GM12878 (cell line): ENCODE measurements at regions not wholly inside any gene's neighbourhood (a gene's known extent, or its start where the extent isn't known, plus 50 kb on each side); places are given as distances from the start of the nearest gene placed in this dataset.

Experiments
- ATAC-seq: fragments of 200-7000 bp; cut with Tn5 transposase; 3 replicates; pipeline ENCODE4 v1.9.1; 2020; ENCODE audit warnings: mild to moderate bottlenecking, moderate library complexity
- BruUV-seq: library from RNA; stranded (reverse); fragments of 400-500 nt; replicated peaks from 2 replicates; lab custom pipeline; 2021; lab: Mats Ljungman, UMichigan
- CTCF ChIA-PET: fragments of 300-600 bp; sonication (Branson Sonifier 250); formaldehyde crosslinking; extraction: SDS; loops from one replicate; lab custom pipeline; 2021; ENCODE audit warnings: inconsistent platforms; lab: Yijun Ruan, JAX
- POLR2A ChIA-PET: fragments of 350-600 bp; formaldehyde crosslinking; extraction: SDS; loops from one replicate; lab custom pipeline; 2021; ENCODE audit warnings: inconsistent platforms; lab: Charles Lee
- RAD21 ChIA-PET: fragments of 300-600 bp; sonication (Branson Sonifier 250); formaldehyde crosslinking; loops from one replicate; lab custom pipeline; 2023; ENCODE audit warnings: antibody characterized with exemption; ENCODE audit not compliant: unreplicated experiment; lab: Charles Lee
- SMC1A ChIA-PET: fragments of 300-600 bp; sonication (Branson Sonifier 250); formaldehyde crosslinking; loops from one replicate; lab custom pipeline; 2023; ENCODE audit not compliant: unreplicated experiment, uncharacterized antibody; lab: Charles Lee
- DNase-seq: peaks from one replicate; pipeline ENCODE4 v3.0.0-alpha.2; 2011; ENCODE audit warnings: low read depth, low spot score
- FAIRE-seq: peaks from 3 replicates; lab custom pipeline; 2011; peaks lifted over from hg19 to GRCh38; lab: Jason Lieb, UNC
- H2AFZ ChIP-seq: 2 replicates; pipeline ENCODE4 v1.6.0; 2011; ENCODE audit warnings: low read depth, low read length, control low read depth; ENCODE audit not compliant: control insufficient read depth
- H3K27ac ChIP-seq: 2 replicates; pipeline ENCODE4 v1.5.1; 2011; ENCODE audit warnings: control low read depth; ENCODE audit not compliant: control insufficient read depth, insufficient read depth
- H3K27me3 ChIP-seq, 2 experiments: replicated peaks in 1 of 2; 2 replicates each; pipeline versions ENCODE4 v1.6.0 to v1.6.1; 2011; ENCODE audit warnings: low read length in 1 of 2; ENCODE audit not compliant: control insufficient read depth in 2 of 2, insufficient read depth in 2 of 2
- H3K36me3 ChIP-seq, 2 experiments: 2 replicates each; pipeline ENCODE4 v1.5.1; 2011; ENCODE audit warnings: low read length in 1 of 2; ENCODE audit not compliant: control insufficient read depth in 2 of 2, insufficient read depth in 2 of 2
- H3K4me1 ChIP-seq: 2 replicates; pipeline ENCODE4 v1.6.1; 2011; ENCODE audit warnings: mild to moderate bottlenecking, low read length, moderate library complexity, mixed read lengths; ENCODE audit not compliant: control insufficient read depth, insufficient read depth
- H3K4me2 ChIP-seq: 2 replicates; pipeline ENCODE4 v1.6.0; 2011; ENCODE audit warnings: control low read depth; ENCODE audit not compliant: control insufficient read depth, insufficient read depth
- H3K4me3 ChIP-seq: fragments of 200-600 bp; sonication (generic); 2 replicates; pipeline ENCODE4 v1.5.1; 2016
- H3K79me2 ChIP-seq: 2 replicates; pipeline ENCODE4 v1.6.0; 2011; ENCODE audit warnings: low read length; ENCODE audit not compliant: control insufficient read depth, insufficient read depth
- H3K9ac ChIP-seq: 2 replicates; pipeline ENCODE4 v1.8.0; 2011; ENCODE audit warnings: low read length, control low read depth, mixed read lengths; ENCODE audit not compliant: control insufficient read depth, insufficient read depth
- H3K9me3 ChIP-seq: replicated peaks from 3 replicates; pipeline ENCODE4 v1.5.1; 2011; ENCODE audit warnings: mild to moderate bottlenecking, low read length; ENCODE audit not compliant: control insufficient read depth, insufficient read depth
- H4K20me1 ChIP-seq: 2 replicates; pipeline ENCODE4 v1.6.0; 2011; ENCODE audit not compliant: control insufficient read depth, insufficient read depth
- CEBPB ChIP-seq, 2 experiments: fragments of 150-350 bp in 1 of 2; IDR thresholded peaks; 2 replicates each; pipeline ENCODE4 v1.6.1; 2012 to 2014; ENCODE audit warnings: low read depth in 2 of 2, low read length in 2 of 2, borderline replicate concordance in 1 of 2, inconsistent platforms in 1 of 2
- E2F8 ChIP-seq: fragments of 450-650 bp; IDR thresholded peaks from 2 replicates; pipeline ENCODE4 v1.6.1; 2018; ENCODE audit warnings: mild to moderate bottlenecking, low read depth, moderate library complexity; ENCODE audit not compliant: partially characterized antibody
- MYC ChIP-seq: IDR thresholded peaks from 2 replicates; pipeline ENCODE4 v1.6.1; 2011; ENCODE audit warnings: mild to moderate bottlenecking, low read length, moderate library complexity, inconsistent platforms; ENCODE audit not compliant: insufficient read depth, insufficient replicate concordance, insufficient read length, severe bottlenecking
- NBN ChIP-seq: fragments of 450-650 bp; IDR thresholded peaks from 2 replicates; pipeline ENCODE4 v1.6.1; 2016
- NKRF ChIP-seq: fragments of 450-650 bp; conservative IDR thresholded peaks from 2 replicates; pipeline ENCODE4 v1.6.1; 2017; ENCODE audit warnings: mild to moderate bottlenecking, moderate library complexity
- POLR2AphosphoS2 ChIP-seq: IDR thresholded peaks from 2 replicates; pipeline ENCODE4 v1.6.1; 2011; ENCODE audit warnings: low read depth, mild to moderate bottlenecking, low read length, improper control_type of control experiment, moderate library complexity
- PRDM15 ChIP-seq: fragments of 450-650 bp; formaldehyde crosslinking; IDR thresholded peaks from 2 replicates; pipeline ENCODE4 v1.4.0; 2020; ENCODE audit warnings: mild to moderate bottlenecking, moderate library complexity
- SREBF2 ChIP-seq: IDR thresholded peaks from 2 replicates; pipeline ENCODE4 v1.6.1; 2012; ENCODE audit warnings: mild to moderate bottlenecking, low read length
- SUPT20H ChIP-seq: IDR thresholded peaks from 2 replicates; pipeline ENCODE4 v1.6.1; 2011; ENCODE audit warnings: low read depth, mild to moderate bottlenecking, low read length, moderate library complexity, borderline replicate concordance; ENCODE audit not compliant: control insufficient read depth
- YBX1 ChIP-seq: fragments of 450-650 bp; IDR thresholded peaks from 2 replicates; pipeline ENCODE4 v1.6.1; 2016; ENCODE audit warnings: antibody characterized with exemption
- WGBS: methylation state at CpG from one replicate; pipeline ENCODE4 v1.1.6; 2016; ENCODE audit warnings: low lambda C conversion rate; ENCODE audit not compliant: insufficient replicate concordance, insufficient coverage; ENCODE audit errors: missing lambda C conversion rate; 5-methylcytosine and 5-hydroxymethylcytosine counted together
- in situ Hi-C: fragments of 300-500 bp; cut with MboI; formaldehyde crosslinking; loops from 9 replicates; pipeline ENCODE4 v1.14.3; 2018; ENCODE audit warnings: mixed read lengths
- intact Hi-C: fragments of 100-400 bp; cut with micrococcal nuclease; formaldehyde crosslinking; loops from one replicate; pipeline ENCODE4 v1.14.2; 2022; ENCODE audit not compliant: unreplicated experiment
- TF ChIP-seq, protein P1 (sequence below): fragments of 150-350 bp; IDR thresholded peaks from 2 replicates; pipeline ENCODE4 v1.6.1; 2016; ENCODE audit warnings: low read depth, low read length

GRCh38 chr10:31583293-31583692 is 264.3 kb downstream of the ZEB1 start:
- ChIA-PET RAD21 (no interaction called here), POLR2A (interaction anchor here (1.2 kb wide), 1 partner anchor 10 kb away, joined by 3 read pairs; no protein-coding TSS in a partner anchor), SMC1A (interaction anchor here (1.5 to 1.7 kb wide), 2 partner anchors 66 to 227 kb away, joined by 3 read pairs; no protein-coding TSS in a partner anchor), CTCF (interaction anchor here (1.2 to 1.5 kb wide), 2 partner anchors 10 to 187 kb away, joined by 3 to 4 read pairs; no protein-coding TSS in a partner anchor)
- no TSS peak for BruUV-seq
- H3K4me2 ChIP-seq: no peak overlapping the region
- WGBS: 72% methylated on average over 6 of the region's 6 CpGs
- FAIRE-seq (no peak), ATAC-seq (no peak), DNase-seq (no peak)
- H4K20me1 ChIP-seq: no peaks in the 10 kb centered on the region
- peaks cover 2% of the 10 kb centered on the region; the same call in 1 of the 3 replicates for H3K9me3 ChIP-seq
- H3K9ac ChIP-seq: no peak overlapping the region
- intact Hi-C loops: no loop called here
- no peak overlapping the region for H3K4me3 ChIP-seq
- no peaks in the 10 kb centered on the region for H3K79me2 ChIP-seq
- no peak overlapping the region for H3K27ac ChIP-seq
- H3K36me3 ChIP-seq: no peaks in the 10 kb centered on the region
- peaks cover 10% of the 10 kb centered on the region; the same call in 1 of the 2 replicates for H3K4me1 ChIP-seq
- H2AFZ ChIP-seq: no peak overlapping the region
- in situ Hi-C loops: no loop called here
- no peaks in the 10 kb centered on the region for H3K27me3 ChIP-seq
- TF ChIP-seq MYC (no peak), E2F8 (no peak), SUPT20H (no peak), POLR2AphosphoS2 (no peak), YBX1 (no peak), CEBPB (IDR thresholded peaks at IDR 0.05; ENCODE audit: borderline replicate concordance in 1 of 2, low read depth in 2 of 2, low read length in 2 of 2) (no peak), NBN (no peak), NKRF (no peak), PRDM15 (CRISPR knock-in tag) (no peak), SREBF2 (no peak)
- TF ChIP-seq, protein P1, sequence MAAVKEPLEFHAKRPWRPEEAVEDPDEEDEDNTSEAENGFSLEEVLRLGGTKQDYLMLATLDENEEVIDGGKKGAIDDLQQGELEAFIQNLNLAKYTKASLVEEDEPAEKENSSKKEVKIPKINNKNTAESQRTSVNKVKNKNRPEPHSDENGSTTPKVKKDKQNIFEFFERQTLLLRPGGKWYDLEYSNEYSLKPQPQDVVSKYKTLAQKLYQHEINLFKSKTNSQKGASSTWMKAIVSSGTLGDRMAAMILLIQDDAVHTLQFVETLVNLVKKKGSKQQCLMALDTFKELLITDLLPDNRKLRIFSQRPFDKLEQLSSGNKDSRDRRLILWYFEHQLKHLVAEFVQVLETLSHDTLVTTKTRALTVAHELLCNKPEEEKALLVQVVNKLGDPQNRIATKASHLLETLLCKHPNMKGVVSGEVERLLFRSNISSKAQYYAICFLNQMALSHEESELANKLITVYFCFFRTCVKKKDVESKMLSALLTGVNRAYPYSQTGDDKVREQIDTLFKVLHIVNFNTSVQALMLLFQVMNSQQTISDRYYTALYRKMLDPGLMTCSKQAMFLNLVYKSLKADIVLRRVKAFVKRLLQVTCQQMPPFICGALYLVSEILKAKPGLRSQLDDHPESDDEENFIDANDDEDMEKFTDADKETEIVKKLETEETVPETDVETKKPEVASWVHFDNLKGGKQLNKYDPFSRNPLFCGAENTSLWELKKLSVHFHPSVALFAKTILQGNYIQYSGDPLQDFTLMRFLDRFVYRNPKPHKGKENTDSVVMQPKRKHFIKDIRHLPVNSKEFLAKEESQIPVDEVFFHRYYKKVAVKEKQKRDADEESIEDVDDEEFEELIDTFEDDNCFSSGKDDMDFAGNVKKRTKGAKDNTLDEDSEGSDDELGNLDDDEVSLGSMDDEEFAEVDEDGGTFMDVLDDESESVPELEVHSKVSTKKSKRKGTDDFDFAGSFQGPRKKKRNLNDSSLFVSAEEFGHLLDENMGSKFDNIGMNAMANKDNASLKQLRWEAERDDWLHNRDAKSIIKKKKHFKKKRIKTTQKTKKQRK: no peak
